PFSK-1 (cell line): ENCODE measurements at regions not wholly inside any gene's neighbourhood (a gene's known extent, or its start where the extent isn't known, plus 50 kb on each side); places are given as distances from the start of the nearest gene placed in this dataset.

Experiments
- FOXP2 ChIP-seq: optimal IDR thresholded peaks from 2 replicates; pipeline ENCODE3; 2011; ENCODE audit warnings: borderline replicate concordance, control low read depth, inconsistent platforms; ENCODE audit not compliant: insufficient read depth; ENCODE audit errors: extremely low read length, extremely low read depth
- POLR2AphosphoS5 ChIP-seq: IDR thresholded peaks from 2 replicates; pipeline ENCODE4 v1.6.1; 2012; ENCODE audit warnings: low read depth, mild to moderate bottlenecking, control low read depth, low read length, moderate library complexity
- REST ChIP-seq, 2 experiments: IDR thresholded peaks; 2 replicates each; pipeline versions ENCODE4 v1.6.1 to v1.8.0; 2011 to 2012; ENCODE audit warnings: low read depth in 2 of 2, low read length in 2 of 2, control low read depth in 1 of 2, inconsistent platforms in 1 of 2, mild to moderate bottlenecking in 1 of 2, moderate library complexity in 1 of 2; ENCODE audit not compliant: insufficient read depth in 1 of 2
- SIN3A ChIP-seq: IDR thresholded peaks from 2 replicates; pipeline ENCODE4 v1.6.1; 2012; ENCODE audit warnings: mild to moderate bottlenecking, low read length, moderate library complexity, borderline replicate concordance; ENCODE audit not compliant: insufficient read depth
- TAF1 ChIP-seq: IDR thresholded peaks from 2 replicates; pipeline ENCODE4 v1.6.1; 2012; ENCODE audit warnings: low read length, control low read depth, borderline replicate concordance; ENCODE audit not compliant: insufficient read depth

GRCh38 chr21:16205527-16205926, 475.7 kb downstream of the USP25 start:
- no peak for TF ChIP-seq POLR2AphosphoS5
- no peak for TF ChIP-seq REST (IDR thresholded peaks at IDR 0.05; ENCODE audit: insufficient read depth in 1 of 2, low read depth in 2 of 2, low read length in 2 of 2)
- TF ChIP-seq TAF1, result no peak
- TF ChIP-seq SIN3A, result no peak
- no peak for TF ChIP-seq FOXP2
